ENCODE measurements at regions not wholly inside any gene's neighbourhood (a gene's known extent, or its start where the extent isn't known, plus 50 kb on each side); places are given as distances from the start of the nearest gene placed in this dataset.

DNA sequence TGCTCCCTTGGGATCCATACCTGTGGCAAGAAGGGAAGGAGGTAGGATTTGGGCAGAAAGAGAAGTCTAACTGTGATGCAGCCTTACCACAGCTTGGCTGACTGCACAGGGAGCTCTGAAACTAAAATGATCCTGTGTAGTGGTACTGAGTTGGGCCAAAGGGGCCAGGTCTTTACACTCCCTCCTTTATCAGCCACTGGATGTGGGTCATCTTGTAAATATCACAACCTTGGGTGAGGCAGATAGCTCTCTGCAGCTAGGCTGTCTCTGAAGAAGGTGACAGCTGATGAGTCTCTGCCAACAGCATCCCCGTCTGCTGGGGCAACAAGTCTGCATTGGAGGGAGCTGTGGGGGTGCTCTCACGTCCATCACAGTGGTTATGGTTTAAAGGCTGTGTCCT is 95.9 kb upstream of the CAND1 start:
- DNase-seq = no peak

DNA sequence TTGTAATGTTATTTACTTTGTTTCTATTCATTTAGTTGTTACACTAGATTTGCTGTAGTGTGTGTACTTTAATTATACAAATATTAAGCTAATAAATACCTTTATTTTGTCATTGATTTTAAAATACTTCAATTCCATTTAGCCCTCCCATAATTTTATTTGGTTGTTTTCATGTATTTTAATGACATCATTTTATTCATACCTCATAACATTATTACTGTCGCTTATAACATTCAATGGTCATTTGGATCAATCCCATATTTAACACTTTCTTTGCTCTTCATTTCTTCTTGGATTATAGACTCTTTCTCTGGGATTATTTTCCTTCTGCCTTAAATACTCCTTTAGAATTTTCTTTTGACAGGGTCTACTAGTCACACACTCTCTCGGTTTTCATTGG is 86.6 kb upstream of the CAND1 start:
- DNase-seq = no peak

DNA sequence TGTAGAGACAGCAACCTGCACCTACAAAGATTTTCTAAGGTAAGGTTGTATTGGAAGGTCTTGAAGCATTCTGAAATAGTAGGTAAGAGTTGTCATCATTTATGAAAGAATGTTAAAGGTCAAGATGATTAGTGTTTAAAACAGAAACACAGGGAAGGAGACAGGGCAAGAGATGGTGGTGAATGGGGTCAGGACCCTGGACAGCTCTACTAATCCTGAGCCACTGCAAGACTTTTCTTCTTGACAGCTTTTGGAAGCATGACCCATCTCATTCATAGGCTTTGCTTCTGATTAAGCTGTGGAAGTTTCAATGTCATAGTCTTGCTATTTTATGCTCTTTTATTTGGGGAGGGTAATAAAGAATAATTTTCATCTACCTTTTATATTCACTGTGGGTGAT is 75.5 kb upstream of the CAND1 start:
- peak in 1 of 6 experiments; percentile 5 for DNase-seq

DNA sequence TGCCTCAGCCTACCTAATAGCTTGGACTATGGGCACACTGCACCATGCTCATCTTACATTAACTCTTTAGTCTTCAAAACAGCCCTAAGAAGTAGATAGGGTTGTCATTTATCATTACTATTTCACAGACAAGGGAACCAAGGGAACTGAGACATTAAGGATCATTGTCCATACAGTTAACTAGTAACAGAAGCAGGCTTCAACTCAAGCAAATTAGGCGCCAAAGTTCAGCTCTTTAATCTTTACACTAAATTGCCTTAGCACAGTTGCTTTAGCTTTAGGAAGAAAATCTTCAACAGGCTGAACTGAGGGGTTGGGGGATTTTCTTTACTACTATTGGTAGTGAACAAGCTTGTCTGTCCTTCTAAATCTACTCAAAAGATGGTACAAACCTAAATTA is 68.8 kb upstream of the CAND1 start:
- no peak for DNase-seq

DNA sequence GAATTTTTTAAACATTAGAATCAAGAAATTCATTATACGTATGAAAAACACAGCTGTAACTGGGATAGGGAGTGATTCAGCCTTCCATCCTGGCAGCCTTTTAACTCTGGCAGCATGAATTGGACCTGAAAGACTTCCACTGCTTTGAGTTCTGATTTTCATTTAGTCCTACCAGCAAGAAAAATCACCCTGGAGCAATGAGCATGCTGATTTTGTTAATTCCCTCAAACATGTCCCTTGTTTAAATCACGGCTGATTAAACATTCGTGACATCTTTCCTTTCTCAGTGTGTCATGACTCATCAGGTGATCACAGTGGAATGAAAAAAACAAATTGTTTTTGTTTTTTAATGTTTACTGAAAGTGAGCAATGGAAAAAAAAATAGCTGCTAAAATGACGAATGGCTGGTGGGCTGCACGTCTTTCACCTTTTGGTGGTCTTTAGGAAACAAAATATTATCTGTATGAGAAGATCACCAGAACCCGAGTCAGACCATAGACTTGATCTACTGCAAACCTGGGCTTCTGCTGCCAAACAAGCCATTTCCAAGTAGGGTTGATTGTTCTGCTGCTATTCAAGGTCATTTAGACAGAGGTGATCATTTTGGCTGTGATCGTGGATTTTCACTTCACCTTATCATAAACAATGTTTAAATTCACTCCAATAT is 67.0 kb upstream of the CAND1 start:
- DNase-seq = no peak

DNA sequence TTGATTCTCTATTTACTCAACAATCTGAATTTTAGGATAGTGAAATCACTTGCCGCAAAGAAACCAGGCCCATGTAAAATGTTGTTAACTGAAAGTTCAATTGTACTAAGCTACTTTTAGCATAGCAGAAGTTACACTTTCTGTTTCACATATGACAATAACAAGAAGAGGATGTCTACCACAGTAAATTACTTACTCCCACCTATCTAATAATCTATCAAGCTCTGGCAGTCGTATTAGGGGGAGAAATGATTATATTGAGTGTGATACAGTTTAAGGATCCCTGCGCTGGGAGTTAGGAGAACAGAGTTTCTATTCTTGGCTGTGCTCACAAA is 66.5 kb upstream of the CAND1 start:
- DNase-seq = no peak

DNA sequence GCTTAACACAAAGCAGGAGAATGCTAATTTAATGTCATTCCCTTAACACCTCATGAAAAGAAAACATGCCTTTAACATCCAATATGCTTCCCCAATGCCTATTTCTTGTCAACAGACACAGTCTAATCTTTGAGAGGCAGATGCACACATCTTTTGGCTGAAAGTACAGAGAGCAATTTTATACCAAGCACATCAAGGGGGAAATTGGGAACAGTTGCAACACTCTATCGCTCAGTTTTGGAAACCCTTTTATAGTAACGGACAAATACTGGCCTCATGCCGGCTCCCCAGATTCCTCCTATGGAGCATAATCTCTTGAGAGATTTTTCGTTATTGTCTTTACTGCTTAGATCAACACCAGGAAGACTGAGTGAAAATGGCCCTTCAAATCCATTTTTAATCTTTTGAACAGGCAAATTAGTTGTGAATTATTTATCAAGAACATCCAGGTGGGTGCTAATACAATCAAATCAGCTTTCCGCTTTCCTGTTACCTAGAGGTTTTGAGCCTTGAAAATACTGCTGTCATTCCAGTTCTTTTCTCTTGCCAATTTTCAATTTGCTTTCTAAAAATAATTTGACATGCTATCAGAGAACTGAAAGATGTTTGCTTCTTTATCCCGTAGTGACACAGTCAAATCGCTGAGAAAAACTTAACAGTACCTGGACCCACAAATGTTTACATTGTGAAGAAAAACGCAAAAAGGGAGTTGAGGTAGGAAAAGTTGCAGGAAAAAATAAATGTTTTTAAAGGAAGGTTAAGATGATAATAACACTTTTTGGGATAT is 60.7 kb upstream of the CAND1 start:
- DNase-seq = no peak

DNA sequence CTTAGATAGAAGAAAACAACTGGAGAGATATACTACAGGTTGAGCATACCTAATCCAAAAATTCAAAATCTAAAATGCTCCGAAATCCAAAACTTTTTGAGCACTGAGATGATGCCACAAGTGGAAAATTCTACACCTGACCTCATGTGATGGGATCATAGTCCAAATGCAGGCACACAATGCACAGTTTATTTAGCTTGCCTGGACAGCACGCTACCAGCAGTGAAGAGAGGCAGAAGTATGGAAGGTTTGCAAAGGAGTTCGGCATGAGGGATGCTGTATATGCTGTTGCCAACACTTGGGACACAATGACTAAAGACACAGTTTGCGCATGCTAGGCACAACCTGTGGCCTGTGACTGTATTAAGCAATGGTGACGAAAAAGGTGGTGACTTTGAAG is 58.1 kb upstream of the CAND1 start:
- DNase-seq = no peak

DNA sequence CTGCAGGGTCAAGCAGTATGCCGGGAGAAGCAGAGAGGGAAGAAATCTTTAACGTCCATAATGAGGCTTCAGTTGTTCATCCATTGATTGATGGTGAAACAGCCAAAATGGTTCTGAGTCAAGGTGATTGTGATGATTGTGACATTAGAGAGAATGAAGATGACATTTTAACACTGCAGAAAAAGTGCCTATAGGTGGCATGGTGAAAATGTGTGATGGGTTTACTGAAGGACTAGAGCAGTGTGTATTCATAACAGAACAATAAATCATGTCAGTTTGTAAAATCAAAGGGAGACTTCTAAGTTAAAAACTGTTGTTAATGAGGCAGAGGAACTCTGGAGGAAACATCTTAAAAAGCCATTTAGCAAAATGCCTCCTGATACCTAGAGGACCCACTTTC is 57.7 kb upstream of the CAND1 start:
- DNase-seq = no peak

DNA sequence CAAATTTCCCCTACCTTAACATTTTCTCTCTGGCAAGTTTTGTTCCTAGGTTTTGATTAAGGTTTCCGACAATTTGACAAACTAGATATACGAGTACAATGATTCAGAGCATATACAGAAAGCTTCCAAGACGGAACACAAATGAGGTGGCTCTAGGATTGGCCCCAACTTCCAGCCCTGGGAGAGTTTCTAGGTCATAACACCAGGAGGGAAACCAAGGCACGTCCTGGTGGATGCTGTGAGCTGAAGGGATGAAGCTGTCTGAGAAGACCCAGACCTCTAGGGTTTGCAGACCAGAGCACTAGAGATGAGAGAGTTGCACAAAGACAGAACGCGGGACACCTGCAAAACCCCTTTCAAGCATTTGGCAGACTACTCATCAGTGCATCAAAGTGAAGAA is 51.5 kb upstream of the CAND1 start:
- DNase-seq = no peak

All from stimulated activated naive CD4-positive, alpha-beta T cell (primary cell).